ENCODE measurements at regions not wholly inside any gene's neighbourhood (a gene's known extent, or its start where the extent isn't known, plus 50 kb on each side); places are given as distances from the start of the nearest gene placed in this dataset.

DNA sequence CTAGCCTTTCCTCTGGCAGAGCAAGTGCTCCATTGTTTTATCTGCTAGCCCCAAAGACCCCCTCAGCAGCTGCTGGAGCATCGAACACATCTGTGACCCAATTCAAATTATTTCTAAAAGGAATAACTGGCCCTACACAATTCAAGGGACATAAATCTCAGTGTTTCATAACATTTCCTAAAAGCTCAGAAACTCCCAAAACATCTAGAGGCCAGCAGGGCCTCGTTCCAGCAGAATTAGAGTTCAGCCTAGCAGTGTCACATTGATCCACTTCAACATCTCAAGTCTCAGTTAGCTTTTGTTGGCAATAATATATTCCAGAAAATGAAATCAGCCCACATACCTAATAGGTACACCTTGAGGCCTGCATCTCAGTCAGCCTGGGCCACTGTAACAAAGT is 179.1 kb downstream of the ETAA1 start:
- TF ChIP-seq, protein P1, sequence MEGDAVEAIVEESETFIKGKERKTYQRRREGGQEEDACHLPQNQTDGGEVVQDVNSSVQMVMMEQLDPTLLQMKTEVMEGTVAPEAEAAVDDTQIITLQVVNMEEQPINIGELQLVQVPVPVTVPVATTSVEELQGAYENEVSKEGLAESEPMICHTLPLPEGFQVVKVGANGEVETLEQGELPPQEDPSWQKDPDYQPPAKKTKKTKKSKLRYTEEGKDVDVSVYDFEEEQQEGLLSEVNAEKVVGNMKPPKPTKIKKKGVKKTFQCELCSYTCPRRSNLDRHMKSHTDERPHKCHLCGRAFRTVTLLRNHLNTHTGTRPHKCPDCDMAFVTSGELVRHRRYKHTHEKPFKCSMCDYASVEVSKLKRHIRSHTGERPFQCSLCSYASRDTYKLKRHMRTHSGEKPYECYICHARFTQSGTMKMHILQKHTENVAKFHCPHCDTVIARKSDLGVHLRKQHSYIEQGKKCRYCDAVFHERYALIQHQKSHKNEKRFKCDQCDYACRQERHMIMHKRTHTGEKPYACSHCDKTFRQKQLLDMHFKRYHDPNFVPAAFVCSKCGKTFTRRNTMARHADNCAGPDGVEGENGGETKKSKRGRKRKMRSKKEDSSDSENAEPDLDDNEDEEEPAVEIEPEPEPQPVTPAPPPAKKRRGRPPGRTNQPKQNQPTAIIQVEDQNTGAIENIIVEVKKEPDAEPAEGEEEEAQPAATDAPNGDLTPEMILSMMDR (IDR thresholded peaks at IDR 0.05): no peak
- TF ChIP-seq ZFX (IDR thresholded peaks at IDR 0.05; ENCODE audit: borderline replicate concordance): no peak

Data from 22Rv1 (cell line).